Prostate gland (tissue), 2 donors: ENCODE measurements at regions not wholly inside any gene's neighbourhood (a gene's known extent, or its start where the extent isn't known, plus 50 kb on each side); places are given as distances from the start of the nearest gene placed in this dataset.

Source experiments
- CTCF ChIP-seq, 4 experiments: fragments of 200-600 bp in 2 of 4; fragments of 450-650 bp in 2 of 4; sonication (generic) in 2 of 4; IDR thresholded peaks; 1 replicate in 3 of 4; 2 replicates in 1 of 4; pipeline ENCODE4 v1.5.1; 2016 to 2019; ENCODE audit warnings: antibody characterized with exemption in 4 of 4, mild to moderate bottlenecking in 2 of 4, moderate library complexity in 2 of 4
- POLR2A ChIP-seq: fragments of 450-650 bp; IDR thresholded peaks from one replicate; pipeline ENCODE4 v1.6.1; 2016; ENCODE audit warnings: antibody characterized with exemption, mild to moderate bottlenecking
- POLR2AphosphoS5 ChIP-seq: sonication (generic); formaldehyde crosslinking; IDR thresholded peaks from one replicate; pipeline ENCODE4 v1.6.1; 2017; ENCODE audit warnings: antibody characterized with exemption

- no peak for TF ChIP-seq CTCF (IDR thresholded peaks at IDR 0.05)
- TF ChIP-seq POLR2A, result no peak
- TF ChIP-seq POLR2AphosphoS5, result no peak
Measured at GRCh38 chr9:108417726-108418125, 438.1 kb downstream of the ACTL7B start.
